K562 (cell line): ENCODE measurements at regions not wholly inside any gene's neighbourhood (a gene's known extent, or its start where the extent isn't known, plus 50 kb on each side); places are given as distances from the start of the nearest gene placed in this dataset.

ENCODE experiments used
- ATAC-seq: fragments of 200-7000 bp; cut with Tn5 transposase; 3 replicates; pipeline ENCODE4 v1.9.1; 2020; ENCODE audit warnings: moderate library complexity
- BruUV-seq: library from RNA; stranded (reverse); fragments of 400-500 nt; replicated peaks from 2 replicates; lab custom pipeline; 2021; lab: Mats Ljungman, UMichigan
- CTCF ChIA-PET: fragments of 300-600 bp; formaldehyde crosslinking; extraction: SDS; loops from one replicate; lab custom pipeline; 2021; ENCODE audit warnings: low intra/inter-chr PET ratio; lab: Yijun Ruan, JAX
- POLR2A ChIA-PET: fragments of 300-600, 350-650 bp; sonication (Branson Sonifier 250); formaldehyde crosslinking; extraction: SDS; loops from one replicate; lab custom pipeline; 2021; ENCODE audit warnings: antibody characterized with exemption, inconsistent platforms; lab: Yijun Ruan, JAX
- DNase-seq, 4 experiments: peaks; one replicate each; pipeline versions ENCODE4 v3.0.0 to v3.0.0-alpha.2; 2011 to 2018; ENCODE audit warnings: low spot score in 3 of 4, mixed read lengths in 3 of 4; ENCODE audit errors: extremely low read depth in 1 of 4
- FAIRE-seq: peaks from 2 replicates; lab custom pipeline; 2011; peaks lifted over from hg19 to GRCh38; lab: Jason Lieb, UNC
- H2AFZ ChIP-seq: 2 replicates; pipeline ENCODE4 v1.6.0; 2011; ENCODE audit warnings: low read depth, low read length, control low read depth, inconsistent platforms
- H3K27ac ChIP-seq: fragments of 200-600 bp; 3 replicates; pipeline ENCODE4 v1.8.0; 2011; ENCODE audit warnings: low read depth, mild to moderate bottlenecking, control low read depth, inconsistent platforms, low read length, moderate library complexity, mixed read lengths; ENCODE audit errors: extremely low read depth
- H3K27me3 ChIP-seq, 2 experiments: fragments of 300-600 bp in 1 of 2; 2 replicates in 1 of 2; 3 replicates in 1 of 2; pipeline versions ENCODE4 v1.6.0 to v1.8.0; 2011; ENCODE audit warnings: inconsistent platforms in 2 of 2, low read length in 2 of 2, mild to moderate bottlenecking in 1 of 2, mixed read lengths in 1 of 2, moderate library complexity in 1 of 2; ENCODE audit not compliant: control insufficient read depth in 2 of 2, insufficient read depth in 2 of 2
- H3K36me3 ChIP-seq: fragments of 300-600 bp; 3 replicates; pipeline ENCODE4 v1.8.0; 2011; ENCODE audit warnings: mild to moderate bottlenecking, low read length, inconsistent platforms; ENCODE audit not compliant: control insufficient read depth, insufficient read depth
- H3K4me1 ChIP-seq, 2 experiments: fragments of 200-600 bp in 1 of 2; replicated peaks in 1 of 2; 2 replicates in 1 of 2; 3 replicates in 1 of 2; pipeline versions ENCODE4 v1.5.1 to v1.8.0; 2011; ENCODE audit warnings: inconsistent platforms in 2 of 2, low read length in 2 of 2, mild to moderate bottlenecking in 1 of 2, mixed read lengths in 1 of 2, moderate library complexity in 1 of 2; ENCODE audit not compliant: control insufficient read depth in 2 of 2, insufficient read depth in 2 of 2
- H3K4me2 ChIP-seq: 2 replicates; pipeline ENCODE4 v1.6.1; 2011; ENCODE audit warnings: low read length, control low read depth, inconsistent platforms, mixed read lengths; ENCODE audit not compliant: insufficient read depth
- H3K4me3 ChIP-seq: fragments of 200-600 bp; sonication (generic), shearing (Covaris generic); 2 replicates; pipeline ENCODE4 v1.5.1; 2016; ENCODE audit warnings: control low read depth, inconsistent platforms
- H3K79me2 ChIP-seq: fragments of 200-600 bp; 3 replicates; pipeline ENCODE4 v1.8.0; 2011; ENCODE audit warnings: low read length, inconsistent platforms; ENCODE audit not compliant: control insufficient read depth, insufficient read depth
- H3K9ac ChIP-seq, 2 experiments: 2 replicates each; pipeline versions ENCODE4 v1.6.0 to v1.6.1; 2011; ENCODE audit warnings: low read depth in 2 of 2, low read length in 2 of 2, control low read depth in 1 of 2, inconsistent platforms in 1 of 2, mild to moderate bottlenecking in 1 of 2, mixed read lengths in 1 of 2; ENCODE audit not compliant: insufficient read depth in 1 of 2
- H3K9me1 ChIP-seq: one replicate; pipeline ENCODE4 v1.6.0; 2011; ENCODE audit warnings: inconsistent platforms, mild to moderate bottlenecking, low read length, moderate library complexity; ENCODE audit not compliant: control insufficient read depth, insufficient read depth
- H3K9me3 ChIP-seq: replicated peaks from 2 replicates; pipeline ENCODE4 v1.5.1; 2011; ENCODE audit warnings: low read depth, low read length, inconsistent platforms; ENCODE audit not compliant: control insufficient read depth, insufficient read depth
- H4K20me1 ChIP-seq: replicated peaks from 2 replicates; pipeline ENCODE4 v1.6.1; 2011; ENCODE audit warnings: low read length, inconsistent platforms, mixed read lengths; ENCODE audit not compliant: control insufficient read depth, insufficient read depth
- CEBPB ChIP-seq: fragments of 450-650 bp; IDR thresholded peaks from 2 replicates; pipeline ENCODE4 v1.6.1; 2016; ENCODE audit warnings: missing genetic modification characterization, missing compliant biosample characterization
- CEBPG ChIP-seq, 3 experiments: fragments of 200-800 bp in 1 of 3; sonication (Bioruptor generic) in 1 of 3; sonication (generic) in 1 of 3; formaldehyde crosslinking in 1 of 3; IDR thresholded peaks in 2 of 3; conservative IDR thresholded peaks in 1 of 3; 2 replicates each; pipeline versions ENCODE4 v1.6.1 to v1.8.0; 2016 to 2022; ENCODE audit warnings: missing compliant biosample characterization in 2 of 3, missing genetic modification characterization in 2 of 3, mild to moderate bottlenecking in 1 of 3, missing genetic modification reagents in 1 of 3
- HEY1 ChIP-seq: fragments of 250-450 bp; sonication (Bioruptor Pico); IDR thresholded peaks from 2 replicates; pipeline ENCODE4 v1.5.0; 2020; ENCODE audit warnings: mild to moderate bottlenecking, moderate library complexity, borderline replicate concordance
- HNRNPH1 ChIP-seq: fragments of 200-400 bp; formaldehyde crosslinking; optimal IDR thresholded peaks from 2 replicates; pipeline ENCODE3; 2017; ENCODE audit warnings: low read depth, mild to moderate bottlenecking, low read length, moderate library complexity
- JUNB ChIP-seq: fragments of 450-650 bp; formaldehyde crosslinking; conservative IDR thresholded peaks from 2 replicates; pipeline ENCODE4 v1.4.0; 2020; ENCODE audit warnings: mild to moderate bottlenecking
- MECOM ChIP-seq: fragments of 250-450 bp; sonication (Bioruptor Pico); IDR thresholded peaks from 2 replicates; pipeline ENCODE4 v1.8.0; 2022; ENCODE audit warnings: inconsistent platforms
- MYBL2 ChIP-seq, 2 experiments: fragments of 450-650 bp in 1 of 2; sonication (generic) in 1 of 2; formaldehyde crosslinking in 1 of 2; IDR thresholded peaks; 2 replicates each; pipeline versions ENCODE4 v1.6.1 to v1.8.1; 2017 to 2022; ENCODE audit warnings: borderline replicate concordance in 1 of 2, inconsistent platforms in 1 of 2, low read depth in 1 of 2, mild to moderate bottlenecking in 1 of 2, missing genetic modification reagents in 1 of 2, moderate library complexity in 1 of 2
- WHSC1 ChIP-seq: IDR thresholded peaks from one replicate; pipeline ENCODE4 v1.6.1; 2012; ENCODE audit warnings: low read length, control low read depth, inconsistent platforms
- ZBTB8A ChIP-seq: fragments of 450-650 bp; IDR thresholded peaks from 2 replicates; pipeline ENCODE4 v1.6.1; 2018; ENCODE audit warnings: mild to moderate bottlenecking, moderate library complexity; ENCODE audit not compliant: partially characterized antibody
- ZNF512 ChIP-seq: IDR thresholded peaks from 2 replicates; pipeline ENCODE4 v1.6.1; 2016; ENCODE audit warnings: missing genetic modification characterization, missing compliant biosample characterization
- ZNF696 ChIP-seq: fragments of 250-450 bp; sonication (Bioruptor Pico); conservative IDR thresholded peaks from 2 replicates; pipeline ENCODE4 v1.4.0; 2020; ENCODE audit warnings: mild to moderate bottlenecking, moderate library complexity
- WGBS: fragments of 100-300 bp; shearing (Covaris generic); methylation state at CpG from one replicate; pipeline ENCODE4 v1.1.6; 2016; ENCODE audit warnings: low coverage, mixed read lengths; ENCODE audit not compliant: insufficient coverage; ENCODE audit errors: missing lambda C conversion rate; 5-methylcytosine and 5-hydroxymethylcytosine counted together
- in situ Hi-C: fragments of 300-500 bp; cut with MboI; formaldehyde crosslinking; loops from 4 replicates; pipeline ENCODE4 v1.15.0; 2018; ENCODE audit warnings: inconsistent platforms, mixed read lengths
- intact Hi-C: fragments of 100-400 bp; cut with micrococcal nuclease; formaldehyde crosslinking; loops from 2 replicates; pipeline ENCODE4 v1.14.2; 2022
- TF ChIP-seq, protein P1 (sequence below), 2 experiments: fragments of 450-650 bp in 1 of 2; sonication (generic) in 1 of 2; formaldehyde crosslinking in 1 of 2; IDR thresholded peaks in 1 of 2; conservative IDR thresholded peaks in 1 of 2; 2 replicates each; pipeline versions ENCODE4 v1.6.1 to v1.8.1; 2016 to 2023; ENCODE audit warnings: mild to moderate bottlenecking in 2 of 2, moderate library complexity in 2 of 2, inconsistent platforms in 1 of 2, missing genetic modification reagents in 1 of 2

DNA sequence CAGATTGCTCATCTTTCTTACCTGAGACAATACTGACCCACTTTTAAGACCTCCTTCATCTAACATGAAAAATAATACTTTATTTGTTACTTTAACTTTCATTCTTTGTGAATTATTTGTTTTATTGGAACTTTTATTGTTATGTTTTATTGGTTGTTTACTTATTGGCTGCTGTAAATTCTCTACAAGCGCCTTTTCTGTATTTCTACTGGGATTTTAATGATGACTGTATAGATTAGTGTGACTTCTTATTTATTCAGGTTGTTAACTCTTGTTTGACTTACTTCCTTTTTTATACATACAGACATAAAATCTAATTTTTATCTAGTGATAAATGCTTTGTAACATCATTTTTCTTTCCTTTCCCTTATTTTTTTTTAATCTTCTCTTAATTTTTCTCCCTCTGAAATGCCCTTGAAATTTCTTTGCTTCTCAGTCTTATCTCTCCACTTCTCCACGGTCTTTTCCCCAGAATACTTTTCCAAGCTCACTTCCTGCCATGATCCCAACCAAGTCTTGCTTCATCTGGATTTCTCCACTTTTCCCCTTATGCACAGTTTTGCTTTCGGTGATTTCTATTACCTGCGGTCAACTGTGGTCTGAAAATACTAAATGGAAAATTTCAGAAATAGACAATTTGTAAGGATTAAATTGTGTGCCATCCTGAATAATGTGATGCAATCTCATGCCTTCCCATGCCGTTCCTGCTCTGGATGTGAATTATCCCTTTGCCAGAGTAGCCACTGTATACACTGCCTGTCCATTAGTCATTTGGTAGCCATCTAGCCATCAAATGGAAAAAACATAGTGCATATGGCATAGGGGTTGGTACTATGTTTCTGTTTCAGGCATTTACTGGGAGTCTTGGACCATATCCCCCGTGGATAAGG is 265.9 kb downstream of the PRL start:
- H3K4me3 ChIP-seq = no peak overlapping the region
- H3K9me3 ChIP-seq = no peaks in the 10 kb centered on the region
- in situ Hi-C loops (no loop called here), intact Hi-C loops (no loop called here)
- WGBS = 73% methylated on average over 6 of the region's 6 CpGs
- peak overlapping the region; percentile 85 for H2AFZ ChIP-seq
- ChIA-PET POLR2A (no interaction called here), CTCF (no interaction called here)
- H3K79me2 ChIP-seq = no peaks in the 10 kb centered on the region
- H4K20me1 ChIP-seq = no peaks in the 10 kb centered on the region
- FAIRE-seq = no peak
- DNase-seq = no peak
- H3K27ac ChIP-seq = no peak overlapping the region
- H3K27me3 ChIP-seq = no peaks in the 10 kb centered on the region
- no peaks in the 10 kb centered on the region for H3K36me3 ChIP-seq
- no peak overlapping the region for H3K9ac ChIP-seq
- peaks cover 6 to 32% of the 10 kb centered on the region in 2 experiments; a peak in 2 of 5 replicates for H3K4me1 ChIP-seq
- BruUV-seq = no TSS peak
- no peak overlapping the region for H3K4me2 ChIP-seq
- peak; percentile 60; the same call in 1 of the 2 replicates for TF ChIP-seq CEBPB (tag)
- no peak for TF ChIP-seq HEY1
- TF ChIP-seq ZNF512 (tag) = peak; percentile 63; the same call in 1 of the 2 replicates
- no peak for TF ChIP-seq JUNB
- 0 out of 2 replicates have a peak, but pooled peaks have one; percentile 29 for TF ChIP-seq MECOM (CRISPR knock-in tag)
- no peak for TF ChIP-seq WHSC1
- TF ChIP-seq, protein P1, sequence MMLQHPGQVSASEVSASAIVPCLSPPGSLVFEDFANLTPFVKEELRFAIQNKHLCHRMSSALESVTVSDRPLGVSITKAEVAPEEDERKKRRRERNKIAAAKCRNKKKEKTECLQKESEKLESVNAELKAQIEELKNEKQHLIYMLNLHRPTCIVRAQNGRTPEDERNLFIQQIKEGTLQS (IDR thresholded peaks at IDR 0.05) = peak; percentile 33; the same call in 1 of the 2 replicates
- TF ChIP-seq, protein P1 (CRISPR knock-in tag; conservative IDR thresholded peaks at IDR 0.05) = no peak
- no peak for TF ChIP-seq ZBTB8A
- TF ChIP-seq MYBL2 (IDR thresholded peaks at IDR 0.05; ENCODE audit: low read depth) = no peak
- no peak for TF ChIP-seq MYBL2 (CRISPR knock-in tag; IDR thresholded peaks at IDR 0.05; ENCODE audit: borderline replicate concordance)
- TF ChIP-seq ZNF696 (CRISPR knock-in tag) = no peak
- TF ChIP-seq CEBPG (CRISPR knock-in tag; IDR thresholded peaks at IDR 0.05) = no peak
- TF ChIP-seq CEBPG (tag; conservative IDR thresholded peaks at IDR 0.05 in 1 of 2, IDR thresholded peaks at IDR 0.05 in 1 of 2) = peak; percentile 43 to 52; a peak in 3 of 4 replicates
- no peak for TF ChIP-seq HNRNPH1
- ATAC-seq = no peak
- H3K9me1 ChIP-seq = no peaks in the 10 kb centered on the region
